Kasumi-1 (cell line): ENCODE measurements at regions not wholly inside any gene's neighbourhood (a gene's known extent, or its start where the extent isn't known, plus 50 kb on each side); places are given as distances from the start of the nearest gene placed in this dataset.

Experiments used
- DNase-seq, 2 experiments: peaks; one replicate each; lab custom pipeline; 2025; lab: John Stamatoyannopoulos, UW

GRCh38 chr12:115506822-115507559 is 770.5 kb downstream of the MED13L start:
- no peak for DNase-seq

- peak; percentile 1 to 10 for DNase-seq
Observed at GRCh38 chr12:115504306-115505290, 772.9 kb downstream of the MED13L start.

- DNase-seq = no peak
Observed at GRCh38 chr12:115500872-115501271, 776.6 kb downstream of the MED13L start.

GRCh38 chr12:115495300-115495699 is 782.2 kb downstream of the MED13L start:
- DNase-seq = no peak

GRCh38 chr12:115492553-115492952 is 784.9 kb downstream of the MED13L start:
- no peak for DNase-seq

- no peak for DNase-seq
Observed at GRCh38 chr12:115491511-115492250, 785.8 kb downstream of the MED13L start.

GRCh38 chr12:115489253-115489652 is 788.2 kb downstream of the MED13L start:
- no peak for DNase-seq

- DNase-seq = no peak
Observed at GRCh38 chr12:115485967-115486366, 791.5 kb downstream of the MED13L start.

- DNase-seq = no peak
Observed at GRCh38 chr12:115485503-115485902, 792.0 kb downstream of the MED13L start.

- no peak for DNase-seq
Observed at GRCh38 chr12:115482943-115483342, 794.5 kb downstream of the MED13L start.

GRCh38 chr12:115481141-115481540 is 796.4 kb downstream of the MED13L start:
- DNase-seq = no peak

GRCh38 chr12:115478505-115478904 is 794.5 kb upstream of the TBX3 start:
- no peak for DNase-seq

GRCh38 chr12:115474539-115475353 is 790.8 kb upstream of the TBX3 start:
- no peak for DNase-seq

GRCh38 chr12:115473257-115473956 is 789.4 kb upstream of the TBX3 start:
- DNase-seq = no peak

GRCh38 chr12:115472852-115473251 is 788.9 kb upstream of the TBX3 start:
- no peak for DNase-seq

GRCh38 chr12:115470977-115471376 is 787.0 kb upstream of the TBX3 start:
- no peak for DNase-seq

- no peak for DNase-seq
Observed at GRCh38 chr12:115470526-115470925, 786.6 kb upstream of the TBX3 start.

- DNase-seq = no peak
Observed at GRCh38 chr12:115468087-115468510, 784.1 kb upstream of the TBX3 start.

- DNase-seq = no peak
Observed at GRCh38 chr12:115467531-115467930, 783.6 kb upstream of the TBX3 start.

- DNase-seq = no peak
Observed at GRCh38 chr12:115466076-115466475, 782.1 kb upstream of the TBX3 start.

- no peak for DNase-seq
Observed at GRCh38 chr12:115464661-115465060, 780.7 kb upstream of the TBX3 start.
